Neural crest cell (in vitro differentiated cells): ENCODE measurements at regions not wholly inside any gene's neighbourhood (a gene's known extent, or its start where the extent isn't known, plus 50 kb on each side); places are given as distances from the start of the nearest gene placed in this dataset.
"Not testable (repeated sequence)": the region's sequence is repeated elsewhere in the genome, so short reads cannot be mapped to it uniquely, and the experiment has no call there.

Experiments used
- DNase-seq: peaks from one replicate; pipeline ENCODE4 v3.0.0; 2021; ENCODE audit warnings: low read depth, mixed read lengths, low spot score
- H3K27ac Mint-ChIP-seq: one replicate; pipeline ENCODE4 v1.8.0; 2021; ENCODE audit warnings: mild to moderate bottlenecking, mixed read lengths; ENCODE audit not compliant: unreplicated experiment
- H3K27me3 Mint-ChIP-seq: 2 replicates; pipeline ENCODE4 v1.8.0; 2021; ENCODE audit warnings: low read depth, mild to moderate bottlenecking, mixed read lengths
- H3K36me3 Mint-ChIP-seq: 2 replicates; pipeline ENCODE4 v1.8.0; 2021; ENCODE audit warnings: low read depth, mild to moderate bottlenecking, mixed read lengths
- H3K4me1 Mint-ChIP-seq: 2 replicates; pipeline ENCODE4 v1.8.0; 2021; ENCODE audit warnings: mixed read lengths
- H3K4me3 Mint-ChIP-seq: one replicate; pipeline ENCODE4 v1.8.0; 2021; ENCODE audit warnings: mild to moderate bottlenecking, mixed read lengths
- H3K9me3 Mint-ChIP-seq: 2 replicates; pipeline ENCODE4 v1.8.0; 2021; ENCODE audit warnings: mixed read lengths
- CTCF ChIP-seq: fragments of 200-600 bp; sonication (generic); conservative IDR thresholded peaks from 2 replicates; pipeline ENCODE4 v1.5.0; 2021; ENCODE audit warnings: antibody characterized with exemption, mild to moderate bottlenecking

DNA sequence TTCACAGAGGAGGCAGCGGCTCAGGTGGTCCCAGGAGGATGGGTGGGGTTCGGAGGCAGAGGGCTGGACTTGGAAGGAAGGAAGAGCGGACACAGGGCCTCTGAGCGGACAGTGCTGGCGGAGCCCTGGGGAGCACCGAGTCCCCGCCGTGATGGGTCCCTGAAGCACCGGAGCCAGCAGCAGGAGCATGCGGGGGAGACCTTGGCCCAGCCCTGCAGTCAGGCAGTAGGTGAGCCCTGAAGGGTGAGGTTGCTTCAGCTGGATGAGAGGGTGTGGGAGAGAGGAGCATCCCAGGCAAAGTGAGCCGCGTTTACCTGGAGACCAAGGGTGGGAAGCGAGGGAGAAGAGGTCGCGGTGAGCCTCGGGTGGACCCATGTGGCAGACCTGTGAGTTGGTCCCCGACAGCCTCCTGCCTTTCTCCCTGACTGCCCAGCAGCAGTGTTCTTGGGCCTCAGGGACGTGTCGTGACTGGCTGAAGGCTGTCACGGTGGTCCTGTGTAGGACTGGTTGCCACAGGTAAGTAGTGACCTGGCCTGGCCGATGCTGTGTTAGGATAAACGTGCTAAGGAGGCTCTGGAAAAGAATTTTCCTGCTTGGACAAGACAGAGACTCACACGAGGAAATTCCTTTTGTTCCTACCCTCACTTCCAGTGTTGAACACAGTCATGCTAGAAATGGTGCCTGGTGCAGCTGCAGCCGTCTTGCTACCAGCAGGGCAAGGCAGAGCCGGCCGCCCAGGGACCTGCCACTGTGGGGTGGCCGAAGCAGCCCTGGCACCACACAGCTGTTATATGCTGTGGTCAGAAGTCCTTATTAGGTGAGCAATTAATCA is 73.0 kb downstream of the RRM2 start:
- no peak overlapping the region for H3K4me3 Mint-ChIP-seq
- no peaks in the 10 kb centered on the region for H3K27me3 Mint-ChIP-seq
- H3K9me3 Mint-ChIP-seq, result peaks cover 5% of the 10 kb centered on the region
- H3K36me3 Mint-ChIP-seq, result peaks cover 9% of the 10 kb centered on the region
- no peaks in the 10 kb centered on the region for H3K4me1 Mint-ChIP-seq
- H3K27ac Mint-ChIP-seq, result peak overlapping the region; percentile 71
- DNase-seq, result no peak
- TF ChIP-seq CTCF, result no peak

DNA sequence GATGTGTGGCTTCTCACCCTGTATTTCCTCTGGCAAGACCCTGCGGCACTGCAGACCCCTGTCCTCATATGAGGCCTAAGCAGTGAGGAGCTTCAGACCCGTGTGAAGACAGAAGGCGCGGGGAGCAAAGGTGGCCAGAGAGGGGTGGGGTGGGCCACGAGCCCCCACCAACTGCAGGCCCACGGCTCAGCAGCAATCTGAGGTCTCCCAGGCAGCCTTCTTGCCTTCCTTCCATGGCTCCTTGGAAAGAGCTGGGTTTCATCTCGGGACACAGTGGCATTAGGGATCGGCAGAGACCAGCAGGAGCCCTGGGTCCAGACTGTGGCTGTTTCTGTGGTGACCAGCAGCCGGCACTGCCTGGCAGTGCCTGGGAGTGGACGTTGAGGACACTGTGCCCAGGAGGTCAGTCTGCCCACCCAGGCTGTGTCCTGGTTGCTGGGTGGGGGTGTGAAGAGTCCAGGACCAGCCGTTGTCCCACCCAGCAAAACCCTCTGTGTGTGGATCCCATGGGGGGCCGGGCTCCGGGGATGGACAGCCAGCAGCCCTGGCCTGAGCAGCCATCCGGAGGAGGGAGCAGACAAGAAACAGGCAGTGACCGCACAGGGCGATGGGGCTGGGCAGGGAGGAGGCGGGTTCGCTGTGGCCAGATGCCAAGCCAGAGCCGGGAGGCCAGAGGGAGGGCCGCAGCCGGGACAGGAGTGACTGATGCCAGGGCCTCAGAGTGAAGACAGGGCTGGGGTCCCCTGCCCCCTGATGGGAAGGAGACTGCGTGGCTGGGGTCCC is 73.8 kb downstream of the RRM2 start:
- Mint-ChIP-seq H3K36me3 (peaks cover 9% of the 10 kb centered on the region), H3K9me3 (peaks cover 5% of the 10 kb centered on the region), H3K4me3 (no peak overlapping the region), H3K4me1 (peaks cover 6% of the 10 kb centered on the region), H3K27ac (no peak overlapping the region), H3K27me3 (no peaks in the 10 kb centered on the region)
- TF ChIP-seq CTCF, result no peak
- DNase-seq, result no peak

DNA sequence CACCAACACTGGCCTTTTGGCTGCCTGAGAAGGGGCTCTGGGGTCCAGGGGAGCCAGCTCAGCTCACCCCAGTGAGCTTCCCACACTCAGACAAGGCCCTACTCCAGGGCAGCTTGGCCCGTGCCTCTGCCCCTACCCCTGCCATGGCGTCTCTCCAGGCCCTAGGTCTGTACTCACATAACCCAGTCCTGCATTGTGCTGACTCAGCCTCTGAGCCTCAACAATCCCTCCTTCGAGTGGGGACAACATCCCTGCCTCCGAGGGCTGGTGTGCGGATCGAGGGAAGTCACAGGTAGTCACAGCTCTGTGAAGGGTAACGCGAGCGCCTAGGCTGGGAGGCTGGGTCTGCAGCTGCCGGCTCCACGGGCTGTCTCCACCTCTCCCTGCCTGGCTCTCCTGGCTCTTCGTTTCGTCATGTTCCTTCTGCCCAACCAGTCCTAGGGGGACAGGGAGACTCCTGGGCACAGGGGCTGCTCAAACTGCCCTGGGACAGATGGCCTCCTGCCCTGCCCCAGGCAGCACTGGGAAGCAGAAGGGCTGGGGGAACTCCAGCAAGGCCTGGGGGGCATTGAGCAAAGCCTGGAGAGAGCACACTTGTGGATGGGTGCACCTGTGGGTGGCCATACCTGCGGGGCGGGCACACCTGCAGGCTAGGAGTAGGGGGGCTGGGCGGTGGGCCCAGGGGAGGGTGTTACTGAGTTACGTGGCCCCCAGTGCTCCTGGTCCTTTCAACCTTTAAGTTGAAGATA is 74.6 kb downstream of the RRM2 start:
- Mint-ChIP-seq H3K27me3 (no peaks in the 10 kb centered on the region), H3K27ac (no peak overlapping the region)
- no peak for DNase-seq

GRCh38 chr2:10197697-10198076 is 75.1 kb downstream of the RRM2 start:
- H3K4me3 Mint-ChIP-seq, result no peak overlapping the region
- peaks cover 5% of the 10 kb centered on the region for H3K9me3 Mint-ChIP-seq
- no peaks in the 10 kb centered on the region for H3K27me3 Mint-ChIP-seq
- H3K4me1 Mint-ChIP-seq, result peaks cover 8% of the 10 kb centered on the region
- H3K36me3 Mint-ChIP-seq, result peaks cover 9% of the 10 kb centered on the region
- no peak for TF ChIP-seq CTCF
- H3K27ac Mint-ChIP-seq, result no peak overlapping the region
- no peak for DNase-seq

More for the DNA sequence above, 74.6 kb downstream of the RRM2 start:
- H3K4me1 Mint-ChIP-seq, result peaks cover 8% of the 10 kb centered on the region
- no peak for TF ChIP-seq CTCF
- peaks cover 5% of the 10 kb centered on the region for H3K9me3 Mint-ChIP-seq
- H3K36me3 Mint-ChIP-seq, result peaks cover 9% of the 10 kb centered on the region
- no peak overlapping the region for H3K4me3 Mint-ChIP-seq

- H3K27me3 Mint-ChIP-seq, H3K36me3 Mint-ChIP-seq, H3K9me3 Mint-ChIP-seq, DNase-seq, H3K4me3 Mint-ChIP-seq, H3K4me1 Mint-ChIP-seq, H3K27ac Mint-ChIP-seq: not testable (repeated sequence)
These were observed 75.9 kb downstream of the RRM2 start for GRCh38 chr2:10198482-10198881.
